Endothelial cell of umbilical vein (primary cell): ENCODE measurements at regions not wholly inside any gene's neighbourhood (a gene's known extent, or its start where the extent isn't known, plus 50 kb on each side); places are given as distances from the start of the nearest gene placed in this dataset.

Experiments used
- BruUV-seq: library from RNA; stranded (reverse); fragments of 400-500 nt; replicated peaks from 2 replicates; lab custom pipeline; 2021; lab: Mats Ljungman, UMichigan
- CTCF ChIA-PET: fragments of 300-600, 350-600 bp; sonication (Branson Sonifier 250); formaldehyde crosslinking; loops from one replicate; lab custom pipeline; 2021; ENCODE audit warnings: antibody characterized with exemption, inconsistent platforms; lab: Charles Lee
- POLR2A ChIA-PET: fragments of 300-600, 350-600 bp; sonication (Branson Sonifier 250); formaldehyde crosslinking; loops from one replicate; lab custom pipeline; 2021; ENCODE audit warnings: antibody characterized with exemption, inconsistent platforms; lab: Charles Lee
- DNase-seq: peaks from one replicate; pipeline ENCODE4 v3.0.0-alpha.2; 2011; ENCODE audit warnings: low read depth, low spot score
- FAIRE-seq: peaks from 2 replicates; lab custom pipeline; 2011; peaks lifted over from hg19 to GRCh38; lab: Jason Lieb, UNC
- H2AFZ ChIP-seq: 2 replicates; pipeline ENCODE4 v1.6.0; 2012; ENCODE audit warnings: low read depth, low read length, control low read depth, inconsistent platforms
- H3K27ac ChIP-seq: 2 replicates; pipeline ENCODE4 v1.5.1; 2011; ENCODE audit warnings: low read depth, mild to moderate bottlenecking, control low read depth, low read length, moderate library complexity; ENCODE audit not compliant: insufficient read depth
- H3K27me3 ChIP-seq, 2 experiments: 2 replicates each; pipeline versions ENCODE4 v1.6.0 to v1.6.1; 2011; ENCODE audit warnings: low read length in 2 of 2, mixed read lengths in 1 of 2; ENCODE audit not compliant: control insufficient read depth in 2 of 2, insufficient read depth in 2 of 2
- H3K36me3 ChIP-seq, 2 experiments: 2 replicates in 1 of 2; 3 replicates in 1 of 2; pipeline ENCODE4 v1.5.1; 2011; ENCODE audit warnings: low read length in 2 of 2, mild to moderate bottlenecking in 1 of 2, moderate library complexity in 1 of 2; ENCODE audit not compliant: control insufficient read depth in 2 of 2, insufficient read depth in 2 of 2; ENCODE audit errors: extremely low read depth in 1 of 2
- H3K4me1 ChIP-seq: 3 replicates; pipeline ENCODE4 v1.5.1; 2011; ENCODE audit warnings: mild to moderate bottlenecking, low read length; ENCODE audit not compliant: control insufficient read depth, insufficient read depth; ENCODE audit errors: extremely low read depth
- H3K4me2 ChIP-seq: 2 replicates; pipeline ENCODE4 v1.6.1; 2011; ENCODE audit warnings: low read length, control low read depth, mixed read lengths; ENCODE audit not compliant: insufficient read depth
- H3K4me3 ChIP-seq, 3 experiments: fragments of 200-600 bp in 1 of 3; sonication (generic), shearing (Covaris generic) in 1 of 3; replicated peaks in 1 of 3; 2 replicates each; pipeline ENCODE4 v1.5.1; 2011 to 2016; ENCODE audit warnings: control low read depth in 3 of 3, low read length in 3 of 3, mild to moderate bottlenecking in 2 of 3, inconsistent platforms in 1 of 3, low read depth in 1 of 3, moderate library complexity in 1 of 3; ENCODE audit not compliant: insufficient read depth in 1 of 3
- H3K79me2 ChIP-seq: 2 replicates; pipeline ENCODE4 v1.6.0; 2012; ENCODE audit warnings: low read length, inconsistent platforms; ENCODE audit not compliant: control insufficient read depth, insufficient read depth
- H3K9ac ChIP-seq: replicated peaks from 2 replicates; pipeline ENCODE3; 2011; ENCODE audit warnings: low read length, control low read depth; ENCODE audit not compliant: insufficient read depth; ENCODE audit errors: extremely low read depth
- H3K9me1 ChIP-seq: replicated peaks from 3 replicates; pipeline ENCODE4 v1.6.0; 2011; ENCODE audit warnings: mild to moderate bottlenecking, low read length; ENCODE audit not compliant: control insufficient read depth, insufficient read depth; ENCODE audit errors: extremely low read depth
- H3K9me3 ChIP-seq: replicated peaks from 2 replicates; pipeline ENCODE4 v1.5.1; 2012; ENCODE audit warnings: low read length, inconsistent platforms; ENCODE audit not compliant: control insufficient read depth, insufficient read depth
- H4K20me1 ChIP-seq: replicated peaks from 2 replicates; pipeline ENCODE3; 2011; ENCODE audit warnings: mild to moderate bottlenecking, low read length; ENCODE audit not compliant: control insufficient read depth, insufficient read depth; ENCODE audit errors: extremely low read depth
- EZH2 ChIP-seq: IDR thresholded peaks from 2 replicates; pipeline ENCODE4 v1.6.1; 2012; ENCODE audit warnings: borderline replicate concordance, low read depth, mild to moderate bottlenecking, moderate library complexity, low read length, inconsistent platforms; ENCODE audit not compliant: severe bottlenecking
- FOS ChIP-seq: IDR thresholded peaks from 2 replicates; pipeline ENCODE4 v1.6.1; 2011; ENCODE audit warnings: mild to moderate bottlenecking, low read length, moderate library complexity, borderline replicate concordance; ENCODE audit not compliant: insufficient read depth
- GATA2 ChIP-seq: IDR thresholded peaks from 2 replicates; pipeline ENCODE4 v1.7.0; 2011; ENCODE audit warnings: low read depth, mild to moderate bottlenecking, moderate library complexity, mixed read lengths, low read length; ENCODE audit not compliant: insufficient read length, insufficient read depth
- JUN ChIP-seq: IDR thresholded peaks from 2 replicates; pipeline ENCODE4 v1.6.1; 2011; ENCODE audit warnings: borderline replicate concordance, low read depth; ENCODE audit not compliant: insufficient read length, insufficient read depth
- MYC ChIP-seq: IDR thresholded peaks from one replicate; pipeline ENCODE4 v1.6.1; 2011; ENCODE audit warnings: mild to moderate bottlenecking, low read depth, low read length
- POLR2A ChIP-seq: IDR thresholded peaks from 2 replicates; pipeline ENCODE4 v1.6.1; 2012; ENCODE audit warnings: low read depth, mild to moderate bottlenecking, control low read depth, low read length
- POLR2AphosphoS5 ChIP-seq: IDR thresholded peaks from 2 replicates; pipeline ENCODE4 v1.6.1; 2012; ENCODE audit warnings: low read depth, mild to moderate bottlenecking, control low read depth, low read length, moderate library complexity; ENCODE audit not compliant: insufficient read depth
- dilution Hi-C: fragments of 300-500 bp; cut with MboI; formaldehyde crosslinking; loops from one replicate; pipeline ENCODE4 v1.15.0; 2019; ENCODE audit warnings: low sequenced_read_pairs; ENCODE audit not compliant: extremely low pct_ligation_motif_present
- intact Hi-C: fragments of 100-400 bp; cut with micrococcal nuclease; formaldehyde crosslinking; loops from one replicate; pipeline ENCODE4 v1.10.0; 2022
- TF ChIP-seq, protein P1 (sequence below), 2 donors: IDR thresholded peaks; 1 replicate in 1 of 2; 2 replicates in 1 of 2; pipeline ENCODE4 v1.5.1; 2011; ENCODE audit warnings: low read length in 2 of 2, mild to moderate bottlenecking in 2 of 2, moderate library complexity in 2 of 2, control low read depth in 1 of 2, inconsistent platforms in 1 of 2, low read depth in 1 of 2; ENCODE audit not compliant: insufficient read depth in 1 of 2; ENCODE audit errors: extremely low read depth in 1 of 2
- TF ChIP-seq, protein P2 (sequence below): IDR thresholded peaks from 2 replicates; pipeline ENCODE4 v1.6.1; 2011; ENCODE audit not compliant: insufficient read depth, insufficient read length

DNA sequence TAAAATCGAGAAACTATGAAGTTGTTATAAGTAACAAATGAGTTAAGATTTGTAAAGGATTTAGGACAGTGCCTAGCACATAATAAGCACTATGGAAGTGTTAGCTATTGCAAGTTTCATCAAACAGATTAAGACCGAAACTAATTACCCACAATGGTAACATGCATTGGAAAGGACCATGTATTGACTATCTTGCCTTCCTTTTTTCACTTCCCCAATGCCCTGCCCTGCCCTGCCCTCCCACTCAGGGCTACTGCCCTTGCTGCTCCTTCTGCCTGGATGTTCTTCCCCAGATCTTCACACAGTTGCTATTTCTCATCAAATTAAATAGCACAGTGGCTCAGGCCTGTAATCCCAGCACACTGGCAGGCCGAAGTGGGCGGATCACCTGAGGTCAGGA is 202.1 kb upstream of the PSMD7 start:
- POLR2A ChIA-PET = no interaction called here
- H3K27ac ChIP-seq = no peak overlapping the region
- intact Hi-C loops (no loop called here), dilution Hi-C loops (no loop called here)
- no TSS peak for BruUV-seq
- H3K4me1 ChIP-seq = no peaks in the 10 kb centered on the region
- no peaks in the 10 kb centered on the region for H3K36me3 ChIP-seq
- DNase-seq (no peak), FAIRE-seq (no peak)
- TF ChIP-seq FOS = no peak
- TF ChIP-seq POLR2AphosphoS5 = no peak
- no peak for TF ChIP-seq MYC
- TF ChIP-seq, protein P1, sequence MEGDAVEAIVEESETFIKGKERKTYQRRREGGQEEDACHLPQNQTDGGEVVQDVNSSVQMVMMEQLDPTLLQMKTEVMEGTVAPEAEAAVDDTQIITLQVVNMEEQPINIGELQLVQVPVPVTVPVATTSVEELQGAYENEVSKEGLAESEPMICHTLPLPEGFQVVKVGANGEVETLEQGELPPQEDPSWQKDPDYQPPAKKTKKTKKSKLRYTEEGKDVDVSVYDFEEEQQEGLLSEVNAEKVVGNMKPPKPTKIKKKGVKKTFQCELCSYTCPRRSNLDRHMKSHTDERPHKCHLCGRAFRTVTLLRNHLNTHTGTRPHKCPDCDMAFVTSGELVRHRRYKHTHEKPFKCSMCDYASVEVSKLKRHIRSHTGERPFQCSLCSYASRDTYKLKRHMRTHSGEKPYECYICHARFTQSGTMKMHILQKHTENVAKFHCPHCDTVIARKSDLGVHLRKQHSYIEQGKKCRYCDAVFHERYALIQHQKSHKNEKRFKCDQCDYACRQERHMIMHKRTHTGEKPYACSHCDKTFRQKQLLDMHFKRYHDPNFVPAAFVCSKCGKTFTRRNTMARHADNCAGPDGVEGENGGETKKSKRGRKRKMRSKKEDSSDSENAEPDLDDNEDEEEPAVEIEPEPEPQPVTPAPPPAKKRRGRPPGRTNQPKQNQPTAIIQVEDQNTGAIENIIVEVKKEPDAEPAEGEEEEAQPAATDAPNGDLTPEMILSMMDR (IDR thresholded peaks at IDR 0.05; ENCODE audit: extremely low read depth in 1 of 2, insufficient read depth in 1 of 2, low read depth in 1 of 2, low read length in 2 of 2) = no peak
- TF ChIP-seq EZH2 = no peak
- TF ChIP-seq JUN = no peak
- TF ChIP-seq, protein P2, sequence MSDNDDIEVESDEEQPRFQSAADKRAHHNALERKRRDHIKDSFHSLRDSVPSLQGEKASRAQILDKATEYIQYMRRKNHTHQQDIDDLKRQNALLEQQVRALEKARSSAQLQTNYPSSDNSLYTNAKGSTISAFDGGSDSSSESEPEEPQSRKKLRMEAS = no peak
- TF ChIP-seq POLR2A = no peak
- no peak for TF ChIP-seq GATA2
- no peak overlapping the region for H3K9ac ChIP-seq
- H3K4me2 ChIP-seq = no peak overlapping the region
- no peak overlapping the region for H3K4me3 ChIP-seq
- no peaks in the 10 kb centered on the region for H3K27me3 ChIP-seq
- H3K9me1 ChIP-seq = no peaks in the 10 kb centered on the region
- H3K9me3 ChIP-seq = no peaks in the 10 kb centered on the region
- no peaks in the 10 kb centered on the region for H3K79me2 ChIP-seq
- H2AFZ ChIP-seq = no peak overlapping the region
- H4K20me1 ChIP-seq = no peaks in the 10 kb centered on the region
- CTCF ChIA-PET = no interaction called here
